SJCRH30 (cell line): ENCODE measurements at regions not wholly inside any gene's neighbourhood (a gene's known extent, or its start where the extent isn't known, plus 50 kb on each side); places are given as distances from the start of the nearest gene placed in this dataset.

Source experiments
- DNase-seq, 2 experiments: peaks; one replicate each; pipeline ENCODE4 v3.0.0-alpha.2; 2015 to 2020
- H3K27ac ChIP-seq: fragments of 250-450 bp; sonication (Bioruptor Pico); 2 replicates; pipeline ENCODE4 v1.5.1; 2020; ENCODE audit warnings: mild to moderate bottlenecking, moderate library complexity
- H3K27me3 ChIP-seq: fragments of 250-450 bp; sonication (Bioruptor Pico); 2 replicates; pipeline ENCODE4 v1.5.1; 2020; ENCODE audit warnings: mild to moderate bottlenecking, moderate library complexity
- H3K36me3 ChIP-seq: fragments of 250-450 bp; sonication (Bioruptor Pico); 2 replicates; pipeline ENCODE4 v1.5.1; 2020; ENCODE audit warnings: mild to moderate bottlenecking, moderate library complexity
- H3K4me1 ChIP-seq: fragments of 250-450 bp; sonication (Bioruptor Pico); 2 replicates; pipeline ENCODE4 v1.5.1; 2020; ENCODE audit warnings: mild to moderate bottlenecking, moderate library complexity
- H3K4me3 ChIP-seq: fragments of 250-450 bp; sonication (Bioruptor Pico); 2 replicates; pipeline ENCODE4 v1.5.1; 2020; ENCODE audit warnings: mild to moderate bottlenecking, moderate library complexity
- H3K9me3 ChIP-seq: fragments of 250-450 bp; sonication (Bioruptor Pico); replicated peaks from 2 replicates; pipeline ENCODE4 v1.5.1; 2020; ENCODE audit warnings: mild to moderate bottlenecking, moderate library complexity

- Histone ChIP-seq H3K9me3 (no peaks in the 10 kb centered on the region), H3K4me1 (no peaks in the 10 kb centered on the region), H3K27me3 (0 out of 2 replicates have a peak, but pooled peaks cover 2% of the 10 kb centered on the region), H3K4me3 (no peak overlapping the region), H3K36me3 (no peaks in the 10 kb centered on the region), H3K27ac (no peak overlapping the region)
- no peak for DNase-seq
Measured at GRCh38 chr9:73468716-73469115, 317.1 kb downstream of the ANXA1 start.

DNA sequence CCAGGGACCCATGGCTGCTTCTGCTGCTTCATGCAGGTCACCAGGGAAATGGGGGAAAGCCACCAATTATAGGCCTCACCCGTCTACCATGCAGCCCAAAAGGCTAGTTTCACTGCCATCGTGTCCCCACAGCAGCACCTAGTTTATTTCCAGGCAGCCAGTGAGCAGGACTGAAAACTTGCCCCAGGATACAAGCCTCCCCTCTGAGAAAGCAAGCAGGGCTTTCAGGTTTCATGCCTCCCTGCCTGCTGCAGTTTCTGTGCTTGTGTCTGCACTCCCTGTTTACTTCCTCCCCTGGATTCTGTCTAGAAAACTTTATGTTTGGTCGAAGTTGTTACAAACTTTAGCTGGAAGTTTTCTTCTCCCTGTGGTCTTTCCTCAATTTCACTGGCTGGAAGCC, 319.1 kb downstream of the ANXA1 start:
- Histone ChIP-seq H3K4me1 (no peaks in the 10 kb centered on the region), H3K36me3 (no peaks in the 10 kb centered on the region), H3K9me3 (no peaks in the 10 kb centered on the region), H3K4me3 (no peak overlapping the region), H3K27me3 (0 out of 2 replicates have a peak, but pooled peaks cover 2% of the 10 kb centered on the region), H3K27ac (no peak overlapping the region)
- DNase-seq = no peak

DNA sequence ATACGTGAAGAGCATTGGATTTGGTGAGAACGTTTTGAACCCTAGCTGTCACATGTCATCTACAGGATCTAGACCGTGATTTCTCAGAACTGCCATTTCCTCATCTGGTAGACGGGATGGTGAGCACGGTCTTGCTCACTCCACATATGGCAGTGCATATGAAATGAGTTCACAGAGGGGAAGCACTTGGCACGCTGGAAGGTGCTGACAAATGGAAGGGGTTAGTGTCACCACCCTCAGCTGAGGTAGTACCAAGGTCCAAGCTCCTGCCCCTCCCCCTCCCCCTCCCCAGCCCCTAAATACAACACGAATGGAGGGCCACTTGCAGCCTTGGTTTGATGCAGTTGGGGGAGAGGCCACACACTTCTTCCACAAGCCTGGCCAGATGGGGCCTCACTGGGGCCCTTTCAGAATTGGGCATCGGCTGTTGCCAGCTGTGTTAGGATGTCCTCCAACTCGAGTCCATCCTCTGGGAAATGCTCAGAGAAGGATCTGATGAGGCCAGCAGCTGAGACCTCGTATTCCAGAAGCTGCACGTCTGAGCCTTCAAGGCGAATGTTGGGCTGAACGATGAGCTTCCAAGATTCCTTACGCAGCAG, 322.4 kb downstream of the ANXA1 start:
- no peak overlapping the region for H3K27ac ChIP-seq
- H3K4me1 ChIP-seq = no peaks in the 10 kb centered on the region
- DNase-seq = no peak
- no peaks in the 10 kb centered on the region for H3K36me3 ChIP-seq
- 0 out of 2 replicates have a peak, but pooled peaks cover 2% of the 10 kb centered on the region for H3K27me3 ChIP-seq
- H3K9me3 ChIP-seq = no peaks in the 10 kb centered on the region
- no peak overlapping the region for H3K4me3 ChIP-seq

DNA sequence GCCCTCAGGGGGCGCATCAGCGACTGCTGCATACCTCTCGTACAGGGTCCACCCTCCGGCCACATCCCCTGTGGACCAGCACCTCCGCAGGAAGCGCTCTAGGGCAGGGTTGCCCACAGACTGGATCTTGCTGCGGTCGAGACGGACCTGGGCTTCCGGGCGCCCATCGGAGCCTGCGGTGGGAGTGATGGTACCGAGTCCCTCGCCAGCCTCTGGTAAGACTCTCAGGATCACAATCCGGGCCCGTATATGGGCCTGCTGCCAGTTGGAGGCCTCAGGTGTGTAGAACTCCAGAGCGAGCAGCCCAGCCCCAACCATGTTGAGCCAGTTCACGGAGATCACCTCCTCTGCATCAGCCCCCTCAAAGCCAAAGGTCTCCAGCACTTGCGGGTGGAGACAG, 323.0 kb downstream of the ANXA1 start:
- H3K27ac ChIP-seq = no peak overlapping the region
- DNase-seq = no peak

DNA sequence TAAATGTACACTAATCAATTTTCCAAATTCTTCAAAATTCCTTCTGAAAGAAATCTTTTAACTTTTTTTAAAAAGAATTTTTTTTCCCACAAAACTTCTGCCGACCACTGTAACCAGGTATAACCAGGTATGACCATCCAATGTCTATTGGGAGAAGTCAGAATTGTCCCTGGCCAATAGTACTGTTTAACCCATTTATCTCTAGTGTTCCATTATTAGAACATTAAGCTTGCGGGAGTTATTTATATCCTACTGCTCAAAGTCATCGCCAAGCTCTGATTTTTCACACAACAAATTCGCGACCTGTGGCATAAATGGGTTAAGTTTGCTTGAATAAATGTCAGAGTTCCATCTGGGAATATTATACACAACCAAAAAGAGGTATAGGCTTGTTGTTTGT, 343.2 kb downstream of the ANXA1 start:
- Histone ChIP-seq H3K9me3 (no peaks in the 10 kb centered on the region), H3K27ac (no peak overlapping the region), H3K36me3 (no peaks in the 10 kb centered on the region), H3K4me1 (no peaks in the 10 kb centered on the region), H3K4me3 (no peak overlapping the region), H3K27me3 (no peaks in the 10 kb centered on the region)
- no peak for DNase-seq

More for the DNA sequence above, 323.0 kb downstream of the ANXA1 start:
- no peaks in the 10 kb centered on the region for H3K36me3 ChIP-seq
- no peaks in the 10 kb centered on the region for H3K9me3 ChIP-seq
- no peak overlapping the region for H3K4me3 ChIP-seq
- 0 out of 2 replicates have a peak, but pooled peaks cover 2% of the 10 kb centered on the region for H3K27me3 ChIP-seq
- no peaks in the 10 kb centered on the region for H3K4me1 ChIP-seq

DNA sequence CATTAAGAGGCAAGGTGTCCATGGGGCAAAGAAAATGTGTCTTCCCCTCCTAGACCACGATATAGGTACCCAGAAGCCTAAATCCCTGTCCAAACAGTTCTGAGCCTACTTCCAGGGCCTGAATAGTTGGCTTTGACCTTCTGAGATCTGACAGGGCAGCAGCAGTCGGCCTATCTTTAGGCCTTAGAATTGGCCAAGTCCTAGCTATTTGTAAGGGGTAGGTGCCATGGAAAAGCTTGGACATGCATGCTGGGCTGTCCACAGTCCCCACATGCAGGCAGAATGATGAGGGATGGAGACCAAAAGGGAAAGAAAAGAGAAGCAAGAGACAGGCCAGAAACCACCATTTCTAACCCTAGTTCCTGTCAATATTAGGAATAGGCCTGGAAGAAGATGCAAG, 346.1 kb downstream of the ANXA1 start:
- DNase-seq = no peak
- Histone ChIP-seq H3K4me1 (no peaks in the 10 kb centered on the region; the same call in 1 of the 2 replicates), H3K9me3 (no peaks in the 10 kb centered on the region), H3K27me3 (no peaks in the 10 kb centered on the region; the same call in 1 of the 2 replicates), H3K4me3 (no peak overlapping the region), H3K36me3 (no peaks in the 10 kb centered on the region), H3K27ac (no peak overlapping the region)

DNA sequence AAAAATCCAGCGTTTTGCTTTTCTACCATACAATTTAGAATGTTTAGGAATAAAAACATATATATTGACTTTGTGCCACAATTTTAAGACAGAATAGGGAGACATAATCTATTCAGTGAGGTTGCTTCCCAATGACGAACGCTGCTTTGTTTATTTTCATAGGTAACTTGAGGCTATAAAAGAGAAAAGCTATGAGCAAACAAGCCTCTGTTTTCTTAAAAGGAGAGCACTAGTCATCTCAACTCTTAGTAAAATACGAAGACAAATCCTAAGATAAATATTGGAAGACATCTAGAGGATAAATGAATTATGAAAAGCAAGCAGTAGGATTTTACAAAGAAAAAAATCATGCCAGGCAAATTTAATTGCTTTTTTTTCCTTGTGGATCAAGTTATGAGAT, 363.6 kb downstream of the ANXA1 start:
- Histone ChIP-seq H3K4me3 (no peak overlapping the region), H3K27me3 (peaks cover 9% of the 10 kb centered on the region), H3K27ac (no peak overlapping the region), H3K4me1 (no peaks in the 10 kb centered on the region), H3K9me3 (no peaks in the 10 kb centered on the region), H3K36me3 (no peaks in the 10 kb centered on the region)
- no peak for DNase-seq

DNA sequence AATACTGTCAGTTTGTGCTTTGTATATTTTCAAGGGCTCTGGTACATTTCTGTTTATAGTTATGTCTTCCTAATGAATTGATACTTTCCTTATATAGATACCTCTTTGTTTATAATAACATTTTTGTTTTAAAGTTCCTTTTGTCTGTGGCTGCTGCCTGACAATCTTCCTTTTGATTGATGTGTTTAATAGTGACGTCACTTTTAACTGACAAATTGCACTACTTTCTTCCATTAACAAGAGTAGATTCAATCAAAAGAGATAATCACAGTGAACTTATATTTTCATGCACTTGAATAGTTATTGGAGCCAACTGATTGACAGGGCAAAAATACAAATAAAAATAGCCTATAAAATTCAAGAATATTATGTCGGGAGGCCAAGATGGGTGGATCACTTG, 371.7 kb downstream of the ANXA1 start:
- H3K9me3 ChIP-seq = no peaks in the 10 kb centered on the region

GRCh38 chr9:73525350-73525749, 373.7 kb downstream of the ANXA1 start:
- DNase-seq = no peak
- Histone ChIP-seq H3K9me3 (no peaks in the 10 kb centered on the region), H3K27ac (no peak overlapping the region), H3K36me3 (no peaks in the 10 kb centered on the region), H3K4me1 (no peaks in the 10 kb centered on the region), H3K4me3 (no peak overlapping the region), H3K27me3 (no peaks in the 10 kb centered on the region; the same call in 1 of the 2 replicates)

More for the DNA sequence above, 371.7 kb downstream of the ANXA1 start:
- H3K27me3 ChIP-seq = peaks cover 3% of the 10 kb centered on the region; the same call in 1 of the 2 replicates
- no peaks in the 10 kb centered on the region for H3K36me3 ChIP-seq
- H3K4me1 ChIP-seq = no peaks in the 10 kb centered on the region
- DNase-seq = no peak
- H3K27ac ChIP-seq = no peak overlapping the region
- H3K4me3 ChIP-seq = no peak overlapping the region

- no peaks in the 10 kb centered on the region for H3K4me1 ChIP-seq
Measured at GRCh38 chr9:73527521-73527920, 375.9 kb downstream of the ANXA1 start.

GRCh38 chr9:73528926-73529325, 377.3 kb downstream of the ANXA1 start:
- Histone ChIP-seq H3K9me3 (0 out of 2 replicates have a peak, but pooled peaks cover 3% of the 10 kb centered on the region), H3K4me1 (no peaks in the 10 kb centered on the region), H3K4me3 (no peak overlapping the region), H3K36me3 (no peaks in the 10 kb centered on the region), H3K27ac (no peak overlapping the region), H3K27me3 (peaks cover 10% of the 10 kb centered on the region; the same call in 1 of the 2 replicates)
- DNase-seq = no peak

More at GRCh38 chr9:73527521-73527920, 375.9 kb downstream of the ANXA1 start:
- 0 out of 2 replicates have a peak, but pooled peaks cover 3% of the 10 kb centered on the region for H3K9me3 ChIP-seq
- DNase-seq = no peak
- no peak overlapping the region for H3K4me3 ChIP-seq
- H3K36me3 ChIP-seq = no peaks in the 10 kb centered on the region
- no peak overlapping the region for H3K27ac ChIP-seq
- H3K27me3 ChIP-seq = peaks cover 4% of the 10 kb centered on the region; the same call in 1 of the 2 replicates

DNA sequence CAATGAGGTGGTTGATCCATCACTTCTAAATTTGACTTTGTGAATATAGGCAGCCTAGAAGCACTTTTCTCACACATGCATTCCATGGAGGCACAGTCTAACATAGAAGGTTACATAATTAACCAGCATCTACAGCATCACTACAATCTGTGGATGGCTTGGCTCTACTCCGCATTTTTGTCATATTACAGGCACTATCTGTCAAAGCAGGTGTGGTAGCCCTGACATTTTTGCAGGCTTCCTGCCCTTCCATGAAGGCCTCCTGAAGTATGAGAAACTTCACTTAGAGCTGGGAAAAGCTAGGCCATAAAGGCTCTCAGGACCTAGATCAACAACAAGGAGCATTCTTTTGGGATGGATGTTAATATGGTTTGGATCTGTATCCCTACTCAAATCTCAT, 378.0 kb downstream of the ANXA1 start:
- no peak overlapping the region for H3K4me3 ChIP-seq
- no peak for DNase-seq

DNA sequence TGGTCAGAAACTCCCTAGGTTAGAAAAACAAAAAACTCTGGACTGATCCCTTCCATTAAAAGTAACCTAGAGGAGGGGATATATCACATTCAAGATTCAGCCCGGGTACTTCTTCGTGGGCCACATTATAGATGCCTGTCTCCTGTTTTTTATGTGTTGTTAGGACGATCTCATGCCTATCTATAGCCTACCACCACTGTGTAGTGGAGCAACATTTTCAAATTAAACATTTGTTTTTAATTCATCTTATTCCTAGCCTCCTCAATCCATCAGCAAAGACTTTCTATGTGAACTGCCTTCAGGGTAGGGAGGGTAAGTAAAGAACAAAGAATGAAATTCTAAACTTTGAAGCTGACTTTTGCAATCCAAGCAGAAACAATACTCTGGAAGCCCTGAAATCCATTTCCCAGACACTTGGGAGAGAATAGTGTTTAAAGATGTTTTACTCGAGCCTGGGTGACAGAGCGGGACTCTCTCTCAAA, 379.4 kb downstream of the ANXA1 start:
- DNase-seq = no peak
- no peak overlapping the region for H3K27ac ChIP-seq
- peaks cover 10% of the 10 kb centered on the region; the same call in 1 of the 2 replicates for H3K27me3 ChIP-seq
- H3K36me3 ChIP-seq = no peaks in the 10 kb centered on the region
- H3K4me1 ChIP-seq = no peaks in the 10 kb centered on the region
- H3K9me3 ChIP-seq = 0 out of 2 replicates have a peak, but pooled peaks cover 3% of the 10 kb centered on the region
- no peak overlapping the region for H3K4me3 ChIP-seq

More for the DNA sequence above, 378.0 kb downstream of the ANXA1 start:
- Histone ChIP-seq H3K36me3 (no peaks in the 10 kb centered on the region), H3K27ac (no peak overlapping the region), H3K27me3 (peaks cover 10% of the 10 kb centered on the region; the same call in 1 of the 2 replicates), H3K9me3 (0 out of 2 replicates have a peak, but pooled peaks cover 3% of the 10 kb centered on the region), H3K4me1 (no peaks in the 10 kb centered on the region)

GRCh38 chr9:73531658-73532057, 380.0 kb downstream of the ANXA1 start:
- H3K9me3 ChIP-seq = 0 out of 2 replicates have a peak, but pooled peaks cover 3% of the 10 kb centered on the region
- H3K4me3 ChIP-seq = no peak overlapping the region
- no peaks in the 10 kb centered on the region for H3K36me3 ChIP-seq
- H3K27me3 ChIP-seq = peaks cover 10% of the 10 kb centered on the region; the same call in 1 of the 2 replicates
- no peak overlapping the region for H3K27ac ChIP-seq
- H3K4me1 ChIP-seq = no peaks in the 10 kb centered on the region
- no peak for DNase-seq

DNA sequence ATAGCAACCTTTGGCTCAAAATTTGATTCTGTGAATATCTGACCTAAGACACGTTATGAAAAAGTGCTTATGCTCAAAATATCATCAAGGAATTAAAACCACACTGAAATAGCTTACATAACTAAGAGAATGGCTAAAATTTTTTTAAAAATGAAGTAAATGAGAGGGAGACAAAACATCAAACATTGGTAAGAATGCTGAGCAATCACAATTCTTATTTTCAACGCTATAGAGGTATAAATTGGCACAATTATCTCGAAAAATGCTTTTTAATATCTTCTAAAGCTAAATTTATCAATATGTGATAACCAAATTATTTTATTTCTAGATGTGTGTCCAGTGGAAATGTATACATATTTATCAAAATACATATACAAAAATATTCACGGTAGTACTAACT, 381.3 kb downstream of the ANXA1 start:
- Histone ChIP-seq H3K4me3 (no peak overlapping the region), H3K4me1 (no peaks in the 10 kb centered on the region), H3K27ac (no peak overlapping the region), H3K36me3 (no peaks in the 10 kb centered on the region), H3K9me3 (0 out of 2 replicates have a peak, but pooled peaks cover 3% of the 10 kb centered on the region), H3K27me3 (peaks cover 10% of the 10 kb centered on the region; the same call in 1 of the 2 replicates)
- no peak for DNase-seq
